Prostate gland (tissue), 2 donors: ENCODE measurements at regions not wholly inside any gene's neighbourhood (a gene's known extent, or its start where the extent isn't known, plus 50 kb on each side); places are given as distances from the start of the nearest gene placed in this dataset.
"Not testable (repeated sequence)": the region's sequence is repeated elsewhere in the genome, so short reads cannot be mapped to it uniquely, and the experiment has no call there.

Source experiments
- DNase-seq: peaks from one replicate; pipeline ENCODE4 v3.0.0-alpha.2; 2019; ENCODE audit warnings: low spot score
- H3K27ac ChIP-seq, 2 donors: fragments of 200-600 bp; sonication (generic); 2 replicates each; pipeline ENCODE4 v1.5.1; 2017 to 2019
- H3K27me3 ChIP-seq: fragments of 200-600 bp; sonication (generic); replicated peaks from 2 replicates; pipeline ENCODE4 v1.5.1; 2019; ENCODE audit not compliant: insufficient read depth
- H3K36me3 ChIP-seq, 2 donors: fragments of 200-600 bp; sonication (generic); 1 replicate in 1 of 2; 2 replicates in 1 of 2; pipeline versions ENCODE4 v1.5.1 to v1.8.1; 2017 to 2019
- H3K4me1 ChIP-seq: fragments of 200-600 bp; sonication (generic); replicated peaks from 2 replicates; pipeline ENCODE4 v1.5.1; 2019
- H3K4me3 ChIP-seq, 2 donors: fragments of 200-600 bp; sonication (generic); 2 replicates each; pipeline ENCODE4 v1.5.1; 2017 to 2019
- H3K9me3 ChIP-seq: fragments of 200-600 bp; sonication (generic); 2 replicates; pipeline ENCODE4 v1.5.1; 2017
- WGBS: methylation state at CpG from one replicate; pipeline ENCODE4 v1.1.5; 2018; 5-methylcytosine and 5-hydroxymethylcytosine counted together
- intact Hi-C: fragments of 100-400 bp; cut with DNase I; formaldehyde crosslinking; loops from one replicate; pipeline ENCODE4 v1.14.2; 2022

- intact Hi-C loops, H3K4me3 ChIP-seq, H3K36me3 ChIP-seq, H3K4me1 ChIP-seq, H3K27ac ChIP-seq, H3K27me3 ChIP-seq, DNase-seq, H3K9me3 ChIP-seq: not testable (repeated sequence)
- 87% methylated on average over 8 of the region's 8 CpGs for WGBS
These were observed 89.5 kb upstream of the PRSS12 start for GRCh38 chr4:118442115-118442837.

- H3K4me3 ChIP-seq, H3K36me3 ChIP-seq, DNase-seq, H3K27me3 ChIP-seq, H3K4me1 ChIP-seq, intact Hi-C loops, H3K27ac ChIP-seq, H3K9me3 ChIP-seq: not testable (repeated sequence)
- WGBS, result 90% methylated on average over 3 of the region's 3 CpGs
These were observed 94.6 kb upstream of the PRSS12 start for GRCh38 chr4:118447397-118447796.

GRCh38 chr4:118454857-118455256 is 102.1 kb upstream of the PRSS12 start:
- H3K27me3 ChIP-seq, DNase-seq, H3K4me3 ChIP-seq, H3K4me1 ChIP-seq, H3K36me3 ChIP-seq, intact Hi-C loops, H3K9me3 ChIP-seq, H3K27ac ChIP-seq: not testable (repeated sequence)
- WGBS, result 74% methylated on average over 1 of the region's 1 CpG

GRCh38 chr4:118461435-118461834 is 108.6 kb upstream of the PRSS12 start:
- WGBS, result 91% methylated on average over 5 of the region's 5 CpGs
- intact Hi-C loops, H3K4me3 ChIP-seq, H3K27ac ChIP-seq, H3K9me3 ChIP-seq, H3K4me1 ChIP-seq, H3K36me3 ChIP-seq, DNase-seq, H3K27me3 ChIP-seq: not testable (repeated sequence)

GRCh38 chr4:118465831-118466230 is 113.0 kb upstream of the PRSS12 start:
- intact Hi-C loops, H3K9me3 ChIP-seq, H3K27me3 ChIP-seq, H3K4me3 ChIP-seq, H3K4me1 ChIP-seq, H3K36me3 ChIP-seq, DNase-seq, H3K27ac ChIP-seq: not testable (repeated sequence)
- 62% methylated on average over 2 of the region's 2 CpGs for WGBS

- not testable (repeated sequence) for H3K9me3 ChIP-seq, H3K27me3 ChIP-seq, H3K27ac ChIP-seq
These were observed 121.3 kb upstream of the PRSS12 start for GRCh38 chr4:118474001-118474626.

GRCh38 chr4:118474771-118475170 is 122.0 kb upstream of the PRSS12 start:
- H3K4me1 ChIP-seq, H3K9me3 ChIP-seq, H3K36me3 ChIP-seq, intact Hi-C loops, H3K27me3 ChIP-seq, H3K27ac ChIP-seq, DNase-seq, H3K4me3 ChIP-seq: not testable (repeated sequence)

More at GRCh38 chr4:118474001-118474626, 121.3 kb upstream of the PRSS12 start:
- H3K4me3 ChIP-seq, H3K36me3 ChIP-seq, intact Hi-C loops, DNase-seq, H3K4me1 ChIP-seq: not testable (repeated sequence)
- WGBS, result 84% methylated on average over 3 of the region's 3 CpGs

- H3K9me3 ChIP-seq, intact Hi-C loops: not testable (repeated sequence)
- WGBS, result 43% methylated on average over 3 of the region's 3 CpGs
These were observed 123.1 kb upstream of the PRSS12 start for GRCh38 chr4:118475901-118476300.

GRCh38 chr4:118477826-118478225 is 125.0 kb upstream of the PRSS12 start:
- H3K4me3 ChIP-seq, H3K27me3 ChIP-seq, intact Hi-C loops, H3K27ac ChIP-seq, H3K36me3 ChIP-seq, DNase-seq, H3K4me1 ChIP-seq, H3K9me3 ChIP-seq: not testable (repeated sequence)

More at GRCh38 chr4:118475901-118476300, 123.1 kb upstream of the PRSS12 start:
- not testable (repeated sequence) for DNase-seq, H3K27me3 ChIP-seq, H3K27ac ChIP-seq, H3K4me1 ChIP-seq, H3K36me3 ChIP-seq, H3K4me3 ChIP-seq

- H3K36me3 ChIP-seq, DNase-seq, H3K9me3 ChIP-seq, H3K4me1 ChIP-seq, H3K27me3 ChIP-seq, intact Hi-C loops, H3K4me3 ChIP-seq, H3K27ac ChIP-seq: not testable (repeated sequence)
- WGBS, result 48% methylated on average over 3 of the region's 3 CpGs
These were observed 133.1 kb upstream of the PRSS12 start for GRCh38 chr4:118485801-118486314.

- intact Hi-C loops, H3K36me3 ChIP-seq, H3K4me1 ChIP-seq, H3K4me3 ChIP-seq, H3K27me3 ChIP-seq, H3K27ac ChIP-seq, DNase-seq, H3K9me3 ChIP-seq: not testable (repeated sequence)
- 87% methylated on average over 4 of the region's 4 CpGs for WGBS
These were observed 140.2 kb upstream of the PRSS12 start for GRCh38 chr4:118492963-118493362.

- H3K36me3 ChIP-seq, DNase-seq, intact Hi-C loops, H3K4me3 ChIP-seq, H3K9me3 ChIP-seq, H3K4me1 ChIP-seq, H3K27me3 ChIP-seq, H3K27ac ChIP-seq: not testable (repeated sequence)
- WGBS, result 76% methylated on average over 6 of the region's 6 CpGs
These were observed 141.6 kb upstream of the PRSS12 start for GRCh38 chr4:118494437-118494836.

- H3K9me3 ChIP-seq, H3K4me3 ChIP-seq, H3K27ac ChIP-seq, intact Hi-C loops, H3K36me3 ChIP-seq, H3K27me3 ChIP-seq, H3K4me1 ChIP-seq, DNase-seq: not testable (repeated sequence)
- 69% methylated on average over 5 of the region's 5 CpGs for WGBS
These were observed 150.2 kb upstream of the PRSS12 start for GRCh38 chr4:118502967-118503366.
